Memory B cell (primary cell): ENCODE measurements at regions not wholly inside any gene's neighbourhood (a gene's known extent, or its start where the extent isn't known, plus 50 kb on each side); places are given as distances from the start of the nearest gene placed in this dataset.

Source experiments
- ATAC-seq: fragments of 150-1000 bp; cut with Tn5 transposase; 2 replicates; pipeline ENCODE4 v1.10.0; 2021; ENCODE audit warnings: low read depth, mild to moderate bottlenecking, moderate library complexity
- DNase-seq, 2 donors: peaks; one replicate each; pipeline ENCODE4 v3.0.0; 2022; ENCODE audit warnings: low spot score in 2 of 2
- H3K27ac Mint-ChIP-seq: one replicate; pipeline ENCODE4 v1.8.0; 2022; ENCODE audit warnings: mild to moderate bottlenecking, moderate library complexity, mixed read lengths
- H3K27me3 Mint-ChIP-seq: one replicate; pipeline ENCODE4 v1.8.0; 2022; ENCODE audit warnings: mixed read lengths
- H3K36me3 Mint-ChIP-seq: one replicate; pipeline ENCODE4 v1.8.0; 2022; ENCODE audit warnings: mild to moderate bottlenecking, mixed read lengths
- H3K4me1 Mint-ChIP-seq: one replicate; pipeline ENCODE4 v1.8.0; 2022; ENCODE audit warnings: mixed read lengths
- H3K4me3 Mint-ChIP-seq: one replicate; pipeline ENCODE4 v1.8.0; 2022; ENCODE audit warnings: mild to moderate bottlenecking, moderate library complexity, mixed read lengths
- H3K9me3 Mint-ChIP-seq: one replicate; pipeline ENCODE4 v1.8.0; 2022; ENCODE audit warnings: mixed read lengths

GRCh38 chr17:5635949-5636348 lies 51.6 kb upstream of the NLRP1 start:
- no peaks in the 10 kb centered on the region for H3K36me3 Mint-ChIP-seq
- DNase-seq (no peak), ATAC-seq (no peak)
- no peaks in the 10 kb centered on the region for H3K4me1 Mint-ChIP-seq
- H3K27me3 Mint-ChIP-seq, result peaks cover 11% of the 10 kb centered on the region
- H3K9me3 Mint-ChIP-seq, result no peaks in the 10 kb centered on the region
- no peak overlapping the region for H3K27ac Mint-ChIP-seq
- no peak overlapping the region for H3K4me3 Mint-ChIP-seq

- Mint-ChIP-seq H3K4me1 (no peaks in the 10 kb centered on the region), H3K27ac (no peak overlapping the region), H3K9me3 (no peaks in the 10 kb centered on the region), H3K36me3 (no peaks in the 10 kb centered on the region), H3K27me3 (peaks cover 14% of the 10 kb centered on the region), H3K4me3 (no peak overlapping the region)
- DNase-seq, result no peak
- ATAC-seq, result no peak
These were observed 54.3 kb upstream of the NLRP1 start for GRCh38 chr17:5638596-5638995.

DNA sequence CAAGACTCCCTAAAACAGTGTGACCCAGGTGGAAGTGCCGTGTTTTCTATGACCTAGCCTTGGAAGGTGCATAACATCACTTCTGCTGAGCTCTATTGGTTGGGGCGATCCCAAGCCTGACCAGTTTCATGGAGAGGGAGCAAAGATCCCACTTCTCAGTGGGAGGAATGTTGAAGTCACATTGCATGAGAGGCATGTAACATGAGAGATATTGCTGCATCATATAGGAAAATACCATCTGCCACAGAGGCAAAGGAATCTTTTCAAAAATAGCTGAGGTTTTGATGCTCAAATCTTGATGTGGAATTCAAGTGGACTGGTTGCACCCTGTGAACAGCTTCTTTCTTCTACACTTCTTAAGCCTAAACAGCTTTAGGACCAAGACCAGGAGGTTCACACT lies 56.4 kb upstream of the NLRP1 start:
- DNase-seq (no peak), ATAC-seq (no peak)
- no peaks in the 10 kb centered on the region for H3K9me3 Mint-ChIP-seq
- H3K27me3 Mint-ChIP-seq, result peaks cover 13% of the 10 kb centered on the region
- no peaks in the 10 kb centered on the region for H3K4me1 Mint-ChIP-seq
- H3K36me3 Mint-ChIP-seq, result no peaks in the 10 kb centered on the region
- H3K4me3 Mint-ChIP-seq, result no peak overlapping the region
- no peak overlapping the region for H3K27ac Mint-ChIP-seq

GRCh38 chr17:5642752-5643151 lies 58.4 kb upstream of the NLRP1 start:
- DNase-seq, result no peak
- H3K4me1 Mint-ChIP-seq, result no peaks in the 10 kb centered on the region
- H3K9me3 Mint-ChIP-seq, result no peaks in the 10 kb centered on the region
- no peak for ATAC-seq
- no peak overlapping the region for H3K27ac Mint-ChIP-seq
- no peaks in the 10 kb centered on the region for H3K36me3 Mint-ChIP-seq
- peaks cover 13% of the 10 kb centered on the region for H3K27me3 Mint-ChIP-seq
- H3K4me3 Mint-ChIP-seq, result no peak overlapping the region

DNA sequence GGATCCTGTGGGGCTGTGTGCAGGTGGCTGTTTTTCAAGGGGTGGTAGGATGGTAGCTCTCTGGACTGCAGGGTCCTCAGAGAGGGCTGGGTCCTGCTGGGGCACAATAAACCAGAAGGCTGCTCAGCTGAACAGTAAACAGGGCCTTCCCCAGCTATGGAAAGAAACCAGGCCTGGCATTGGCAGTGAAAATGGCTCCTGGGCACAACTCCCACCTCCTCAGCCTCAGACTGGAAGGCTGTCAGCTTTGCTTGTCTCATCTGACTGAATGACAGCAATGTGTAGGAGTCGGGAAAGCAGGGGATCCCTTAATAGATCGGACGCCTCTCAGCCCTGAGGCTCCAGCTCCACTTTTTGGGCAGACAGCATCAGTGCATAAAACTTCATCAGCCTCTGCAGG lies 59.8 kb upstream of the NLRP1 start:
- Mint-ChIP-seq H3K9me3 (no peaks in the 10 kb centered on the region), H3K36me3 (no peaks in the 10 kb centered on the region), H3K27me3 (peaks cover 10% of the 10 kb centered on the region), H3K4me3 (no peak overlapping the region), H3K4me1 (no peaks in the 10 kb centered on the region), H3K27ac (no peak overlapping the region)
- no peak for ATAC-seq
- no peak for DNase-seq

DNA sequence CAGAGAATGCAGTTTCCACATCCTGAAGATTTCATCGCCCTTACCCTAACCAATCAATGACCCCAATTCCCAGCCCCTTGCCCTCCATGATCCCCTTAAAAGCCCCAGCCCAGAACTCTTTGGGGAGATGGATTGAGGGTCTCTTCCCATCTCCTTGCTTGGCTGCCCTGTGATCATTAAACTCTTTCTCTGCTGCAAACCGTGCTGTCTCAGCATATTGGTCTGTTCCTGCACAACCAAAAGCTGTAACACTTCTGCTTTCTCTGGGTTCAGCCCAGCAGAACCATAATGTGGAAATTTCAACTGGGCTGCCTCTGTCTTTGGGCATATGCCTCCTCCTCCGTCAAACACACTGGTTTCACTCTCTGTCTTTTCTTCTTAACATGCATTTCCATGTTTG lies 67.0 kb upstream of the NLRP1 start:
- Mint-ChIP-seq H3K9me3 (peaks cover 14% of the 10 kb centered on the region), H3K27ac (no peak overlapping the region), H3K27me3 (peaks cover 16% of the 10 kb centered on the region), H3K4me3 (no peak overlapping the region), H3K4me1 (no peaks in the 10 kb centered on the region), H3K36me3 (peaks cover 4% of the 10 kb centered on the region)
- no peak for ATAC-seq
- DNase-seq, result no peak

- H3K27me3 Mint-ChIP-seq, result peaks cover 9% of the 10 kb centered on the region
- no peaks in the 10 kb centered on the region for H3K36me3 Mint-ChIP-seq
- H3K27ac Mint-ChIP-seq, result no peak overlapping the region
- H3K9me3 Mint-ChIP-seq, result no peaks in the 10 kb centered on the region
- no peaks in the 10 kb centered on the region for H3K4me1 Mint-ChIP-seq
- ATAC-seq (no peak), DNase-seq (no peak)
- H3K4me3 Mint-ChIP-seq, result no peak overlapping the region
These were observed 77.3 kb upstream of the NLRP1 start for GRCh38 chr17:5661491-5662125.

- no peak for ATAC-seq
- Mint-ChIP-seq H3K36me3 (no peaks in the 10 kb centered on the region), H3K27ac (no peak overlapping the region), H3K4me3 (no peak overlapping the region), H3K4me1 (no peaks in the 10 kb centered on the region), H3K9me3 (no peaks in the 10 kb centered on the region), H3K27me3 (peaks cover 9% of the 10 kb centered on the region)
- no peak for DNase-seq
These were observed 78.2 kb upstream of the NLRP1 start for GRCh38 chr17:5662409-5663085.

DNA sequence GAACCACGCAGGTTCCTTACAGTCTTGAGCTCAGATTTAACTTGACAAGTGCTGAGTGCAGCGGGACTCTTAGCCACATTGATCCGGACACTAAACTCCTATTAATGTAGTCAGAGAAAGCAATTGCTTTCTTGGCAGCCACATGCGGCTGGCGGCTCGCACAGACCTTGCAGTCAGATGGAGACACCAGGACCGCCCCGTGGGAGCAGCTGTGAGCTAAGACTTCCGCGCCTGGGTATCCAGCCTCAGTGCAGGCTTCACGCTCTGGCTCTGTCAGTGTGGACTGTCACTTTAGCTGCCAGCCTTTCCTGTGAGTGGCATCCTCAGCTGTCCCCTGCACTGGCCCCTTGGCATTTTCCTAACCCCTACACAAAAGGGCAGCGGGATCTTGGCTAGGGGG lies 80.9 kb upstream of the NLRP1 start:
- no peaks in the 10 kb centered on the region for H3K36me3 Mint-ChIP-seq
- peaks cover 17% of the 10 kb centered on the region for H3K27me3 Mint-ChIP-seq
- ATAC-seq, result no peak
- no peaks in the 10 kb centered on the region for H3K4me1 Mint-ChIP-seq
- no peak for DNase-seq
- no peaks in the 10 kb centered on the region for H3K9me3 Mint-ChIP-seq
- no peak overlapping the region for H3K4me3 Mint-ChIP-seq
- H3K27ac Mint-ChIP-seq, result no peak overlapping the region

DNA sequence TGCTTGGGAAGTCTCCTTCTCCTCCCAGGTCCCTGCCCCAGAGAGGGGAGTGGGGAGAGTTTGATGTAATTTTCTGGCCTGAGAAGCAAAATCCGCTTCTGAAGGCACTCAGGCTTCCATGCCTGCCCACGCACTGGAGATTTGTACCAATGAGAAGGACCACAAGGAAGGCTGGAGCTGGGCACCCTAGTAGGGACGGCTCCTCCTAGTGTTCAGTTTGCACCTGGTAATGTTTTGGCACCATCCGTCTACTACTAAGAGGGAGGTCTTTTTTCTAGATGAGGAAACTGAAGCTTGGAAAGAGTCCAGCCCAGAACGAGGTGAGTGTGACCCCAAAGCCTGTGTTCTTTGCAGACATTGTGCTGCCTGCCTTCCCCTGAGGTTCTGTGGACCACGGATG lies 83.6 kb upstream of the NLRP1 start:
- no peaks in the 10 kb centered on the region for H3K36me3 Mint-ChIP-seq
- peaks cover 19% of the 10 kb centered on the region for H3K27me3 Mint-ChIP-seq
- no peak for DNase-seq
- H3K4me1 Mint-ChIP-seq, result no peaks in the 10 kb centered on the region
- no peaks in the 10 kb centered on the region for H3K9me3 Mint-ChIP-seq
- no peak for ATAC-seq
- no peak overlapping the region for H3K27ac Mint-ChIP-seq
- H3K4me3 Mint-ChIP-seq, result no peak overlapping the region

- Mint-ChIP-seq H3K27me3 (peaks cover 22% of the 10 kb centered on the region), H3K4me3 (no peak overlapping the region), H3K4me1 (peaks cover 3% of the 10 kb centered on the region), H3K9me3 (no peaks in the 10 kb centered on the region), H3K27ac (no peak overlapping the region), H3K36me3 (no peaks in the 10 kb centered on the region)
- no peak for ATAC-seq
- no peak for DNase-seq
These were observed 84.3 kb upstream of the NLRP1 start for GRCh38 chr17:5668557-5669138.

- no peaks in the 10 kb centered on the region for H3K9me3 Mint-ChIP-seq
- ATAC-seq, result no peak
- no peak for DNase-seq
- no peak overlapping the region for H3K4me3 Mint-ChIP-seq
- H3K27ac Mint-ChIP-seq, result no peak overlapping the region
- peaks cover 3% of the 10 kb centered on the region for H3K4me1 Mint-ChIP-seq
- H3K27me3 Mint-ChIP-seq, result peaks cover 22% of the 10 kb centered on the region
- H3K36me3 Mint-ChIP-seq, result no peaks in the 10 kb centered on the region
These were observed 84.9 kb upstream of the NLRP1 start for GRCh38 chr17:5669191-5669590.

DNA sequence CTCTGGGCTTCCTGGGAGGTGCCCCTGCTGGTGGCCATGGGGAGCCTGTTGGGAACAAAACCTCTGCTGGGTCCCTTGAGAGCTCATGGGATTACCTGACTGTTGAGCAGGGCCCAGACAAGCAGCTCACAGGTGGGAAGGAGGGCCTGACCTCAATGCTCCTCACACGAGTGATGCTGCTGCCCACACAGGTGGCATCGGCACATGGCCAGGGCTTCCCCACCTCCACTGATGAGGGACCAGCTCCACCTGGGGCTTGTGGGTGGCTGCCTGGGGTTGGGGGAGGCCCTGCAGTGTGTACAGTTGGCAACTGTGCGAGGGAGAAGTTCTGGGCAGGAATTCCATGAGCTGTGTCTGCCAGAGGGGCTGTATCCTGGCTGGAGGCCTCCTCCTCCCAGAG lies 87.8 kb upstream of the NLRP1 start:
- no peak overlapping the region for H3K4me3 Mint-ChIP-seq
- no peak for ATAC-seq
- H3K9me3 Mint-ChIP-seq, result no peaks in the 10 kb centered on the region
- H3K27ac Mint-ChIP-seq, result no peak overlapping the region
- H3K36me3 Mint-ChIP-seq, result no peaks in the 10 kb centered on the region
- H3K27me3 Mint-ChIP-seq, result peaks cover 14% of the 10 kb centered on the region
- peaks cover 20% of the 10 kb centered on the region for H3K4me1 Mint-ChIP-seq
- DNase-seq, result no peak

GRCh38 chr17:5672815-5673430 lies 88.6 kb upstream of the NLRP1 start:
- Mint-ChIP-seq H3K9me3 (no peaks in the 10 kb centered on the region), H3K27me3 (peaks cover 16% of the 10 kb centered on the region), H3K4me1 (peaks cover 24% of the 10 kb centered on the region), H3K4me3 (no peak overlapping the region), H3K36me3 (no peaks in the 10 kb centered on the region), H3K27ac (peak overlapping the region; percentile 3)
- DNase-seq (no peak), ATAC-seq (no peak)
